Endothelial cell of umbilical vein (primary cell): ENCODE measurements at regions not wholly inside any gene's neighbourhood (a gene's known extent, or its start where the extent isn't known, plus 50 kb on each side); places are given as distances from the start of the nearest gene placed in this dataset.

Experiments
- BruUV-seq: library from RNA; stranded (reverse); fragments of 400-500 nt; replicated peaks from 2 replicates; lab custom pipeline; 2021; lab: Mats Ljungman, UMichigan
- CTCF ChIA-PET: fragments of 300-600, 350-600 bp; sonication (Branson Sonifier 250); formaldehyde crosslinking; loops from one replicate; lab custom pipeline; 2021; ENCODE audit warnings: antibody characterized with exemption, inconsistent platforms; lab: Charles Lee
- POLR2A ChIA-PET: fragments of 300-600, 350-600 bp; sonication (Branson Sonifier 250); formaldehyde crosslinking; loops from one replicate; lab custom pipeline; 2021; ENCODE audit warnings: antibody characterized with exemption, inconsistent platforms; lab: Charles Lee
- DNase-seq: peaks from one replicate; pipeline ENCODE4 v3.0.0-alpha.2; 2011; ENCODE audit warnings: low read depth, low spot score
- FAIRE-seq: peaks from 2 replicates; lab custom pipeline; 2011; peaks lifted over from hg19 to GRCh38; lab: Jason Lieb, UNC
- H2AFZ ChIP-seq: 2 replicates; pipeline ENCODE4 v1.6.0; 2012; ENCODE audit warnings: low read depth, low read length, control low read depth, inconsistent platforms
- H3K27ac ChIP-seq: 2 replicates; pipeline ENCODE4 v1.5.1; 2011; ENCODE audit warnings: low read depth, mild to moderate bottlenecking, control low read depth, low read length, moderate library complexity; ENCODE audit not compliant: insufficient read depth
- H3K27me3 ChIP-seq, 2 experiments: 2 replicates each; pipeline versions ENCODE4 v1.6.0 to v1.6.1; 2011; ENCODE audit warnings: low read length in 2 of 2, mixed read lengths in 1 of 2; ENCODE audit not compliant: control insufficient read depth in 2 of 2, insufficient read depth in 2 of 2
- H3K36me3 ChIP-seq, 2 experiments: 2 replicates in 1 of 2; 3 replicates in 1 of 2; pipeline ENCODE4 v1.5.1; 2011; ENCODE audit warnings: low read length in 2 of 2, mild to moderate bottlenecking in 1 of 2, moderate library complexity in 1 of 2; ENCODE audit not compliant: control insufficient read depth in 2 of 2, insufficient read depth in 2 of 2; ENCODE audit errors: extremely low read depth in 1 of 2
- H3K4me1 ChIP-seq: 3 replicates; pipeline ENCODE4 v1.5.1; 2011; ENCODE audit warnings: mild to moderate bottlenecking, low read length; ENCODE audit not compliant: control insufficient read depth, insufficient read depth; ENCODE audit errors: extremely low read depth
- H3K4me2 ChIP-seq: 2 replicates; pipeline ENCODE4 v1.6.1; 2011; ENCODE audit warnings: low read length, control low read depth, mixed read lengths; ENCODE audit not compliant: insufficient read depth
- H3K4me3 ChIP-seq, 3 experiments: fragments of 200-600 bp in 1 of 3; sonication (generic), shearing (Covaris generic) in 1 of 3; replicated peaks in 1 of 3; 2 replicates each; pipeline ENCODE4 v1.5.1; 2011 to 2016; ENCODE audit warnings: control low read depth in 3 of 3, low read length in 3 of 3, mild to moderate bottlenecking in 2 of 3, inconsistent platforms in 1 of 3, low read depth in 1 of 3, moderate library complexity in 1 of 3; ENCODE audit not compliant: insufficient read depth in 1 of 3
- H3K79me2 ChIP-seq: 2 replicates; pipeline ENCODE4 v1.6.0; 2012; ENCODE audit warnings: low read length, inconsistent platforms; ENCODE audit not compliant: control insufficient read depth, insufficient read depth
- H3K9ac ChIP-seq: replicated peaks from 2 replicates; pipeline ENCODE3; 2011; ENCODE audit warnings: low read length, control low read depth; ENCODE audit not compliant: insufficient read depth; ENCODE audit errors: extremely low read depth
- H3K9me1 ChIP-seq: replicated peaks from 3 replicates; pipeline ENCODE4 v1.6.0; 2011; ENCODE audit warnings: mild to moderate bottlenecking, low read length; ENCODE audit not compliant: control insufficient read depth, insufficient read depth; ENCODE audit errors: extremely low read depth
- H3K9me3 ChIP-seq: replicated peaks from 2 replicates; pipeline ENCODE4 v1.5.1; 2012; ENCODE audit warnings: low read length, inconsistent platforms; ENCODE audit not compliant: control insufficient read depth, insufficient read depth
- H4K20me1 ChIP-seq: replicated peaks from 2 replicates; pipeline ENCODE3; 2011; ENCODE audit warnings: mild to moderate bottlenecking, low read length; ENCODE audit not compliant: control insufficient read depth, insufficient read depth; ENCODE audit errors: extremely low read depth
- CTCF ChIP-seq, 2 donors: IDR thresholded peaks; 1 replicate in 1 of 2; 2 replicates in 1 of 2; pipeline ENCODE4 v1.5.1; 2011; ENCODE audit warnings: low read length in 2 of 2, mild to moderate bottlenecking in 2 of 2, moderate library complexity in 2 of 2, control low read depth in 1 of 2, inconsistent platforms in 1 of 2, low read depth in 1 of 2; ENCODE audit not compliant: insufficient read depth in 1 of 2; ENCODE audit errors: extremely low read depth in 1 of 2
- EZH2 ChIP-seq: IDR thresholded peaks from 2 replicates; pipeline ENCODE4 v1.6.1; 2012; ENCODE audit warnings: borderline replicate concordance, low read depth, mild to moderate bottlenecking, moderate library complexity, low read length, inconsistent platforms; ENCODE audit not compliant: severe bottlenecking
- FOS ChIP-seq: IDR thresholded peaks from 2 replicates; pipeline ENCODE4 v1.6.1; 2011; ENCODE audit warnings: mild to moderate bottlenecking, low read length, moderate library complexity, borderline replicate concordance; ENCODE audit not compliant: insufficient read depth
- GATA2 ChIP-seq: IDR thresholded peaks from 2 replicates; pipeline ENCODE4 v1.7.0; 2011; ENCODE audit warnings: low read depth, mild to moderate bottlenecking, moderate library complexity, mixed read lengths, low read length; ENCODE audit not compliant: insufficient read length, insufficient read depth
- JUN ChIP-seq: IDR thresholded peaks from 2 replicates; pipeline ENCODE4 v1.6.1; 2011; ENCODE audit warnings: borderline replicate concordance, low read depth; ENCODE audit not compliant: insufficient read length, insufficient read depth
- MAX ChIP-seq: IDR thresholded peaks from 2 replicates; pipeline ENCODE4 v1.6.1; 2011; ENCODE audit not compliant: insufficient read depth, insufficient read length
- MYC ChIP-seq: IDR thresholded peaks from one replicate; pipeline ENCODE4 v1.6.1; 2011; ENCODE audit warnings: mild to moderate bottlenecking, low read depth, low read length
- POLR2A ChIP-seq: IDR thresholded peaks from 2 replicates; pipeline ENCODE4 v1.6.1; 2012; ENCODE audit warnings: low read depth, mild to moderate bottlenecking, control low read depth, low read length
- POLR2AphosphoS5 ChIP-seq: IDR thresholded peaks from 2 replicates; pipeline ENCODE4 v1.6.1; 2012; ENCODE audit warnings: low read depth, mild to moderate bottlenecking, control low read depth, low read length, moderate library complexity; ENCODE audit not compliant: insufficient read depth
- dilution Hi-C: fragments of 300-500 bp; cut with MboI; formaldehyde crosslinking; loops from one replicate; pipeline ENCODE4 v1.15.0; 2019; ENCODE audit warnings: low sequenced_read_pairs; ENCODE audit not compliant: extremely low pct_ligation_motif_present
- intact Hi-C: fragments of 100-400 bp; cut with micrococcal nuclease; formaldehyde crosslinking; loops from one replicate; pipeline ENCODE4 v1.10.0; 2022

- H3K4me1 ChIP-seq = no peaks in the 10 kb centered on the region
- POLR2A ChIA-PET = no interaction called here
- no peaks in the 10 kb centered on the region for H3K79me2 ChIP-seq
- intact Hi-C loops = no loop called here
- no peak overlapping the region for H3K4me3 ChIP-seq
- no peak for TF ChIP-seq JUN
- no peak for TF ChIP-seq POLR2AphosphoS5
- TF ChIP-seq MYC = no peak
- no peak for TF ChIP-seq GATA2
- TF ChIP-seq EZH2 = no peak
- no peak for TF ChIP-seq MAX
- TF ChIP-seq POLR2A = no peak
- no peak overlapping the region for H2AFZ ChIP-seq
- no peak overlapping the region for H3K4me2 ChIP-seq
- BruUV-seq = no TSS peak
- H3K9me3 ChIP-seq = no peaks in the 10 kb centered on the region
- CTCF ChIA-PET = interaction anchor here (1.1 kb wide), 1 partner anchor 11 kb away, joined by 3 read pairs; no protein-coding TSS in a partner anchor
- dilution Hi-C loops = no loop called here
- no peak for FAIRE-seq
- H3K9me1 ChIP-seq = no peaks in the 10 kb centered on the region
- no peak for DNase-seq
- H3K27ac ChIP-seq = no peak overlapping the region
- H3K9ac ChIP-seq = no peak overlapping the region
- peaks cover 0 to 2% of the 10 kb centered on the region in 2 experiments for H3K27me3 ChIP-seq
- H4K20me1 ChIP-seq = no peaks in the 10 kb centered on the region
- no peaks in the 10 kb centered on the region for H3K36me3 ChIP-seq
Measured at GRCh38 chr11:129314371-129314770, 61.3 kb upstream of the BARX2 start.

GRCh38 chr11:129313541-129314297, 61.9 kb upstream of the BARX2 start:
- Histone ChIP-seq H3K79me2 (no peaks in the 10 kb centered on the region), H3K4me1 (no peaks in the 10 kb centered on the region), H3K27me3 (peaks cover 0 to 2% of the 10 kb centered on the region in 2 experiments), H3K27ac (no peak overlapping the region), H3K9me1 (no peaks in the 10 kb centered on the region), H3K9me3 (no peaks in the 10 kb centered on the region), H3K4me3 (no peak overlapping the region), H3K9ac (no peak overlapping the region), H3K36me3 (no peaks in the 10 kb centered on the region), H2AFZ (no peak overlapping the region), H4K20me1 (no peaks in the 10 kb centered on the region), H3K4me2 (no peak overlapping the region)
- ChIA-PET CTCF (interaction anchor here (0.6 kb wide), 1 partner anchor 18 kb away, joined by 3 read pairs; no protein-coding TSS in a partner anchor), POLR2A (no interaction called here)
- dilution Hi-C loops (no loop called here), intact Hi-C loops (no loop called here)
- DNase-seq (no peak), FAIRE-seq (no peak)
- TF ChIP-seq MAX (no peak), MYC (no peak), EZH2 (no peak), GATA2 (no peak), JUN (no peak), POLR2A (no peak), CTCF (IDR thresholded peaks at IDR 0.05; ENCODE audit: extremely low read depth in 1 of 2, insufficient read depth in 1 of 2, low read depth in 1 of 2, low read length in 2 of 2) (no peak), FOS (no peak), POLR2AphosphoS5 (no peak)
- no TSS peak for BruUV-seq
